ENCODE measurements at regions not wholly inside any gene's neighbourhood (a gene's known extent, or its start where the extent isn't known, plus 50 kb on each side); places are given as distances from the start of the nearest gene placed in this dataset.

DNA sequence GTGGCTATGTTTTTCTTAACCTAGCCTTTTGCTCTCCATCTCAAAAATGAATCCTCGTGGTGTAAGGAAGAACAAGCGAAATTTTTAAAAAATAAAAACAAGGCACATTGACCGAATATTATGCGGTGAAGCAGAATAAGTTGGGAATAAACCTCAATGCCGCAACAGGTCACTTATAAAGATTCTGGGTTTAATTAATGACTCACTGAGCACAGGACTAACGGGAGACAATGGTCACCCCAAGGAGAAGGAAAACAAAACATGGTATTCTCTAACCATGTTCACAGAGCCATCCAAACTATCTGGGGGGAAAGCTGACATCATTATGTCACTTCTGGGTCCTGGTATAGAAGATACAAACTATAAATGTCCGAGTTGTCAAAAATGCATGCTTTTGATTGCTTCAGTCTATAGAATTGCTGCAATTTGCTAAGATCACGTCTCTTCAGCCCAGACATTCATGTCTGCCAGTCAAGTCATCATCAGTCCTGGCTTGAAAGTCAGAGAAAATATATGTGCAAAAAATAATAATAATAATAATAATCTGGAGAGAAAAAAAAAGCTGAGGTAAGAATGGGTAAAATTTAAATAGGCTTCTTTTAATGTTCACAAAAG is 280.6 kb downstream of the NR2F1-AS1 start:
- Mint-ChIP-seq H3K27ac (no peak overlapping the region), H3K4me3 (no peak overlapping the region), H3K9me3 (no peaks in the 10 kb centered on the region), H3K27me3 (peaks cover 6% of the 10 kb centered on the region), H3K4me1 (ENCODE audit: low read depth) (no peaks in the 10 kb centered on the region), H3K36me3 (ENCODE audit: low read depth) (no peaks in the 10 kb centered on the region)
- TF ChIP-seq, protein P1, sequence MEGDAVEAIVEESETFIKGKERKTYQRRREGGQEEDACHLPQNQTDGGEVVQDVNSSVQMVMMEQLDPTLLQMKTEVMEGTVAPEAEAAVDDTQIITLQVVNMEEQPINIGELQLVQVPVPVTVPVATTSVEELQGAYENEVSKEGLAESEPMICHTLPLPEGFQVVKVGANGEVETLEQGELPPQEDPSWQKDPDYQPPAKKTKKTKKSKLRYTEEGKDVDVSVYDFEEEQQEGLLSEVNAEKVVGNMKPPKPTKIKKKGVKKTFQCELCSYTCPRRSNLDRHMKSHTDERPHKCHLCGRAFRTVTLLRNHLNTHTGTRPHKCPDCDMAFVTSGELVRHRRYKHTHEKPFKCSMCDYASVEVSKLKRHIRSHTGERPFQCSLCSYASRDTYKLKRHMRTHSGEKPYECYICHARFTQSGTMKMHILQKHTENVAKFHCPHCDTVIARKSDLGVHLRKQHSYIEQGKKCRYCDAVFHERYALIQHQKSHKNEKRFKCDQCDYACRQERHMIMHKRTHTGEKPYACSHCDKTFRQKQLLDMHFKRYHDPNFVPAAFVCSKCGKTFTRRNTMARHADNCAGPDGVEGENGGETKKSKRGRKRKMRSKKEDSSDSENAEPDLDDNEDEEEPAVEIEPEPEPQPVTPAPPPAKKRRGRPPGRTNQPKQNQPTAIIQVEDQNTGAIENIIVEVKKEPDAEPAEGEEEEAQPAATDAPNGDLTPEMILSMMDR (IDR thresholded peaks at IDR 0.05), result no peak
- POLR2A ChIA-PET, result no interaction called here
- no peak for ATAC-seq
- DNase-seq, result no peak
- intact Hi-C loops (cut with micrococcal nuclease), result no loop called here
- CTCF ChIA-PET, result no interaction called here

DNA sequence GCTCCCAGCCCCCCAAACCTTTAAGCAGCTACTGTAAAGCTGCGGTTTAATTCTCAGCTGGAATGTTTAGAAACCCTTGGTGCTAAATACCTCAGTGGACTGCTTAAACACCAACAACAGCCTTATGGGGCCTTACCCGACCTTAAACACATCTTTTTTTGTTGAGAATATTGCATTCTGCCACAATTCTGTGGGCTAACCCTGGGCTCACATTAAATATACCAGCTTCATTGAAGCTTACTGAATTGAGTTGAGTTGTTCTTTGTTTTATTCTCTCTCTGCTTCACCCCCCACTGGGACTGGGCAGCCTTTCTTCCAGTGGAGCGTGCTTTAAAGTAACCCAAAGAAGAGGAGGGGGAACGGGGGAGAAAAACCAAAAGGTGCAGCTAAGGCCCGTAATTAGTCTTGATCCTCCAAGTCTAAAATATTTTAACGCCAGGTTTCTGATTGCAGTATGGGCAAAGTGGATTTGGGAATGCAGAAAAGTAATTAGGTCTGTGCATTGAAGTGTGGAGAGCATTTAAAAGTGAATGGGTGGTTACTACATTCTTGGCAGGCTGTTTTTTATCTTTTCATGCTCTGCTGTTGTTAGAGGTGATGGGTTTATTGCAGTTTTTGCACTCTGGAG is 281.2 kb downstream of the NR2F1-AS1 start:
- no peaks in the 10 kb centered on the region for H3K4me1 Mint-ChIP-seq (ENCODE audit: low read depth)
- intact Hi-C loops (cut with micrococcal nuclease), result no loop called here
- DNase-seq (no peak), ATAC-seq (no peak)
- POLR2A ChIA-PET, result no interaction called here
- TF ChIP-seq, protein P1 (IDR thresholded peaks at IDR 0.05), result no peak
- peaks cover 3% of the 10 kb centered on the region for H3K27me3 Mint-ChIP-seq
- H3K27ac Mint-ChIP-seq, result no peak overlapping the region
- H3K36me3 Mint-ChIP-seq (ENCODE audit: low read depth), result no peaks in the 10 kb centered on the region
- CTCF ChIA-PET, result interaction anchor here (0.6 kb wide), 1 partner anchor 602 kb away, joined by 3 read pairs; no protein-coding TSS in a partner anchor
- H3K9me3 Mint-ChIP-seq, result no peaks in the 10 kb centered on the region
- no peak overlapping the region for H3K4me3 Mint-ChIP-seq

DNA sequence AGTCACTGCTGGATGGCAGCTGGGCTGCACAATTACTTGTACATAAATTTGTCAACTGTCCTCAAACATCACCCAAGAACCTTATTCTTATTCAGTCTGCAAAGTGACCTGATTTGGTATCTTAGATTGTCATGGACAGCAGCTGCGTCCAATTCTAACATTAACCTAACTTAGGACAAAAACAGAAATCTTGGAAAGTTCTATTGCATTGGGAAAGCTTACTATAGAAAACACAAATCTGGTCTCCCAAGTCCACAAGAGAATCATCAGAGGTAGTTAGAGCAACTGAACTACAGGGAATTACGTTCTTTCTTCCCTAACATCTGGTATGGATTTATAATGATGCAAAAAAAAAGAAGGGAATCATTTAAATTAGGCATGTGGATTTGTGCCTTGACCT is 283.9 kb downstream of the NR2F1-AS1 start:
- intact Hi-C loops (cut with micrococcal nuclease), result no loop called here
- DNase-seq, result no peak
- ChIA-PET CTCF (no interaction called here), POLR2A (interaction anchor here (0.7 kb wide), 1 partner anchor 1047 kb away, joined by 3 read pairs; no protein-coding TSS in a partner anchor)
- Mint-ChIP-seq H3K4me1 (ENCODE audit: low read depth) (no peaks in the 10 kb centered on the region), H3K4me3 (no peak overlapping the region), H3K36me3 (ENCODE audit: low read depth) (no peaks in the 10 kb centered on the region), H3K27me3 (peaks cover 3% of the 10 kb centered on the region), H3K9me3 (no peaks in the 10 kb centered on the region), H3K27ac (no peak overlapping the region)
- no peak for ATAC-seq
- TF ChIP-seq, protein P1 (IDR thresholded peaks at IDR 0.05), result no peak

DNA sequence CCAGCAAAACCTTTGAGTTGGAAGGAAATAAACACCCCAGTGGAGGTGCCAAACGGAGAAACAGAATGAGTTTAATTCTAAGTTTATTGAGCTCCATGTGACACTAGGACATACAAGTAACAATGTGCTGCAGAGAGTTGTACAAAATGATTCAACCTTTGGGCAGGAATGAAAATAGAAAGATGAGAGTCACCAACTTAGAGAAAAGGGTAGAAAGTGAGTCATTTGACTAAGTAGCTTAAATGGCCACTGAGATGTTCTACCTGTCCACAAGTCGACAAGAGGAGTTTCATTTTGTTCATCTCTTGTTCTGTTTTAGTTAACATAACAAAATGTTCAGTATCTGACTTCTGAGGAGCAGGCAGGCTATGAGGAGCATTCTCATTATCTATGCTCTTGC is 284.7 kb downstream of the NR2F1-AS1 start:
- ChIA-PET CTCF (no interaction called here), POLR2A (no interaction called here)
- Mint-ChIP-seq H3K36me3 (ENCODE audit: low read depth) (no peaks in the 10 kb centered on the region), H3K27me3 (peaks cover 3% of the 10 kb centered on the region), H3K4me1 (ENCODE audit: low read depth) (no peaks in the 10 kb centered on the region), H3K27ac (no peak overlapping the region), H3K9me3 (no peaks in the 10 kb centered on the region), H3K4me3 (no peak overlapping the region)
- intact Hi-C loops (cut with micrococcal nuclease), result no loop called here
- ATAC-seq (no peak), DNase-seq (no peak)
- TF ChIP-seq, protein P1 (IDR thresholded peaks at IDR 0.05), result no peak

DNA sequence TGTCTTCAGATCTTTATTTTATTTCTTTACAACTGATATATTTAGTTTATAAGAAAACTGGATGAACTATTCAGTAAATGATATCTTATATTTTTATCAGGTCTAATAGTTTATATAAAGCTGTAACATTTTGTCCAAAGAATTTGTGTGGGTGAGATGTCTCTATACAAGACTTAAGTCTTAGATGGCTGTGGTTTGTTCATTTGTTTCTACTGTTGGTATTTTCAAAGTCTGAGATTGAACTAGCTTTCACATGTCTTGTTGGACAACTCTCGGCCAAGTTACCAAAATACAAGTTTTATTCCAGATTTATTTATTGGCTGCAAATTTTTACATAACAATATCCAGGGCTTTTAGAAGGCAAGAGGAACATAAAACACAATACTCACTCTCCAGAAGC is 286.0 kb downstream of the NR2F1-AS1 start:
- Mint-ChIP-seq H3K27ac (no peak overlapping the region), H3K27me3 (peaks cover 3% of the 10 kb centered on the region), H3K9me3 (no peaks in the 10 kb centered on the region), H3K36me3 (ENCODE audit: low read depth) (no peaks in the 10 kb centered on the region), H3K4me1 (ENCODE audit: low read depth) (no peaks in the 10 kb centered on the region), H3K4me3 (no peak overlapping the region)
- intact Hi-C loops (cut with micrococcal nuclease), result no loop called here
- TF ChIP-seq, protein P1 (IDR thresholded peaks at IDR 0.05), result no peak
- ATAC-seq (no peak), DNase-seq (no peak)
- POLR2A ChIA-PET, result no interaction called here
- CTCF ChIA-PET, result no interaction called here

Data from activated CD8-positive, alpha-beta T cell treated with anti-CD3 and anti-CD28 coated beads for 36 hours (primary cell).